Right atrium auricular region (tissue), 2 donors: ENCODE measurements at regions not wholly inside any gene's neighbourhood (a gene's known extent, or its start where the extent isn't known, plus 50 kb on each side); places are given as distances from the start of the nearest gene placed in this dataset.

Experiments used
- DNase-seq: peaks from one replicate; pipeline ENCODE4 v3.0.0-alpha.2; 2019; ENCODE audit warnings: low spot score
- H3K27ac ChIP-seq, 2 donors: fragments of 200-600 bp; sonication (generic); 1 replicate in 1 of 2; 2 replicates in 1 of 2; pipeline ENCODE4 v1.5.1; 2016 to 2019
- H3K27me3 ChIP-seq, 2 donors: fragments of 200-600 bp; sonication (generic); one replicate each; pipeline versions ENCODE4 v1.5.1 to v1.6.0; 2017 to 2019
- H3K36me3 ChIP-seq: fragments of 200-600 bp; sonication (generic); one replicate; pipeline ENCODE4 v1.5.1; 2016
- H3K4me1 ChIP-seq, 2 donors: fragments of 200-600 bp; sonication (generic); one replicate each; pipeline versions ENCODE4 v1.5.1 to v1.6.0; 2017 to 2019
- H3K4me3 ChIP-seq, 2 donors: fragments of 200-600 bp; sonication (generic); 1 replicate in 1 of 2; 2 replicates in 1 of 2; pipeline ENCODE4 v1.5.1; 2017 to 2019; ENCODE audit warnings: mild to moderate bottlenecking in 1 of 2, moderate library complexity in 1 of 2
- H3K9me3 ChIP-seq, 2 donors: fragments of 200-600 bp; sonication (generic); one replicate each; pipeline ENCODE4 v1.5.1; 2019
- CTCF ChIP-seq, 2 donors: fragments of 200-600 bp; sonication (generic); IDR thresholded peaks; one replicate each; pipeline ENCODE4 v1.5.1; 2019; ENCODE audit warnings: antibody characterized with exemption in 2 of 2

- H3K27me3 ChIP-seq, result no peaks in the 10 kb centered on the region
- no peak overlapping the region for H3K27ac ChIP-seq
- no peaks in the 10 kb centered on the region for H3K9me3 ChIP-seq
- no peak overlapping the region for H3K4me3 ChIP-seq
- DNase-seq, result no peak
- no peaks in the 10 kb centered on the region for H3K36me3 ChIP-seq
- H3K4me1 ChIP-seq, result no peaks in the 10 kb centered on the region
- TF ChIP-seq CTCF (IDR thresholded peaks at IDR 0.05), result no peak
Measured at GRCh38 chr12:124165695-124166094, 129.2 kb upstream of the RFLNA start.

GRCh38 chr12:124167141-124167540 lies 127.8 kb upstream of the RFLNA start:
- H3K27me3 ChIP-seq, result no peaks in the 10 kb centered on the region
- DNase-seq, result no peak
- H3K4me1 ChIP-seq, result no peaks in the 10 kb centered on the region
- H3K36me3 ChIP-seq, result no peaks in the 10 kb centered on the region
- H3K9me3 ChIP-seq, result no peaks in the 10 kb centered on the region
- TF ChIP-seq CTCF (IDR thresholded peaks at IDR 0.05), result no peak
- no peak overlapping the region for H3K27ac ChIP-seq
- no peak overlapping the region for H3K4me3 ChIP-seq

GRCh38 chr12:124168016-124168786 lies 126.7 kb upstream of the RFLNA start:
- no peak for DNase-seq
- H3K9me3 ChIP-seq, result no peaks in the 10 kb centered on the region
- no peaks in the 10 kb centered on the region for H3K27me3 ChIP-seq
- TF ChIP-seq CTCF (IDR thresholded peaks at IDR 0.05), result no peak
- H3K36me3 ChIP-seq, result no peaks in the 10 kb centered on the region
- no peak overlapping the region for H3K4me3 ChIP-seq
- no peaks in the 10 kb centered on the region for H3K4me1 ChIP-seq
- H3K27ac ChIP-seq, result no peak overlapping the region

GRCh38 chr12:124169577-124170284 lies 125.2 kb upstream of the RFLNA start:
- DNase-seq, result no peak

GRCh38 chr12:124170760-124171159 lies 124.1 kb upstream of the RFLNA start:
- no peak for TF ChIP-seq CTCF (IDR thresholded peaks at IDR 0.05)

More at GRCh38 chr12:124169577-124170284, 125.2 kb upstream of the RFLNA start:
- no peak for TF ChIP-seq CTCF (IDR thresholded peaks at IDR 0.05)
- Histone ChIP-seq H3K27me3 (no peaks in the 10 kb centered on the region), H3K4me1 (peaks cover 0 to 4% of the 10 kb centered on the region in 2 donors), H3K4me3 (no peak overlapping the region), H3K36me3 (no peaks in the 10 kb centered on the region), H3K9me3 (no peaks in the 10 kb centered on the region), H3K27ac (no peak overlapping the region)

More at GRCh38 chr12:124170760-124171159, 124.1 kb upstream of the RFLNA start:
- no peaks in the 10 kb centered on the region for H3K36me3 ChIP-seq
- H3K4me1 ChIP-seq, result peaks cover 0 to 5% of the 10 kb centered on the region in 2 donors
- H3K27ac ChIP-seq, result no peak overlapping the region
- no peaks in the 10 kb centered on the region for H3K9me3 ChIP-seq
- no peaks in the 10 kb centered on the region for H3K27me3 ChIP-seq
- no peak overlapping the region for H3K4me3 ChIP-seq
- no peak for DNase-seq
